ENCODE measurements at regions not wholly inside any gene's neighbourhood (a gene's known extent, or its start where the extent isn't known, plus 50 kb on each side); places are given as distances from the start of the nearest gene placed in this dataset.

DNA sequence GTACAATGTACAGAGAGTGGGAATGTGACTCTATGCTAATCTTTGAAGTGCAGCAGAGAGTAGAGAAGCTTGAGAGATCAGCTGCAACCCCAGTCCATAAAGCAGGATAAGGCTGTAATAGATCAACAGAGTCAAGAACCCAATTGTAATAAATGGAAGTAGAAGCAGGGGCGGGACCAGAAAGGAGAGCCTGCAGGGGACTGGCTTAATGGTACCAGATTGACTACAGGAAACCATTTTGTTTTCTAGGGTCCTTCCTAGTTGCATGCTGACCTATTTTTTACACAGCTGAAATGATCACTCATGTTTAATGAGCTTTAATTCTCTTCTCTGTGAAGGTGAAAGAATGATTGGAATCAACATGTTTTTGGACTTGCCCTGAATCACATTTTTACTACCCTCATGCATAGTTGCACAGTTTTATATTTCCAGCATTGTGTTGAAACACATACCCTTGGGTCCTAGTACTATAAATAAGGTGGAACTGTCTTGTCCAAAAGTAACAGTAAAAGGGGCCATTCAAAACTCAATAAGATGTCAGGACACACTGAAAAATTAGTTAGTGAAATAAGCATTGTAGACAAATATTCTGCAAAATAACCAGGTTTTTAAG is 69.8 kb downstream of the GPR88 start:
- peaks cover 4% of the 10 kb centered on the region for H3K9me3 Mint-ChIP-seq (ENCODE audit: low read depth)
- peaks cover 35% of the 10 kb centered on the region for H3K4me1 Mint-ChIP-seq (ENCODE audit: low read depth)
- DNase-seq (ENCODE audit: low spot score): no peak
- H3K27ac Mint-ChIP-seq (ENCODE audit: unreplicated experiment): no peak overlapping the region
- H3K27me3 Mint-ChIP-seq (ENCODE audit: low read depth): no peaks in the 10 kb centered on the region
- peaks cover 2% of the 10 kb centered on the region for H3K36me3 Mint-ChIP-seq (ENCODE audit: low read depth)
- TF ChIP-seq, protein P1, sequence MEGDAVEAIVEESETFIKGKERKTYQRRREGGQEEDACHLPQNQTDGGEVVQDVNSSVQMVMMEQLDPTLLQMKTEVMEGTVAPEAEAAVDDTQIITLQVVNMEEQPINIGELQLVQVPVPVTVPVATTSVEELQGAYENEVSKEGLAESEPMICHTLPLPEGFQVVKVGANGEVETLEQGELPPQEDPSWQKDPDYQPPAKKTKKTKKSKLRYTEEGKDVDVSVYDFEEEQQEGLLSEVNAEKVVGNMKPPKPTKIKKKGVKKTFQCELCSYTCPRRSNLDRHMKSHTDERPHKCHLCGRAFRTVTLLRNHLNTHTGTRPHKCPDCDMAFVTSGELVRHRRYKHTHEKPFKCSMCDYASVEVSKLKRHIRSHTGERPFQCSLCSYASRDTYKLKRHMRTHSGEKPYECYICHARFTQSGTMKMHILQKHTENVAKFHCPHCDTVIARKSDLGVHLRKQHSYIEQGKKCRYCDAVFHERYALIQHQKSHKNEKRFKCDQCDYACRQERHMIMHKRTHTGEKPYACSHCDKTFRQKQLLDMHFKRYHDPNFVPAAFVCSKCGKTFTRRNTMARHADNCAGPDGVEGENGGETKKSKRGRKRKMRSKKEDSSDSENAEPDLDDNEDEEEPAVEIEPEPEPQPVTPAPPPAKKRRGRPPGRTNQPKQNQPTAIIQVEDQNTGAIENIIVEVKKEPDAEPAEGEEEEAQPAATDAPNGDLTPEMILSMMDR (IDR thresholded peaks at IDR 0.05): no peak
- no peak overlapping the region for H3K4me3 Mint-ChIP-seq (ENCODE audit: unreplicated experiment)

DNA sequence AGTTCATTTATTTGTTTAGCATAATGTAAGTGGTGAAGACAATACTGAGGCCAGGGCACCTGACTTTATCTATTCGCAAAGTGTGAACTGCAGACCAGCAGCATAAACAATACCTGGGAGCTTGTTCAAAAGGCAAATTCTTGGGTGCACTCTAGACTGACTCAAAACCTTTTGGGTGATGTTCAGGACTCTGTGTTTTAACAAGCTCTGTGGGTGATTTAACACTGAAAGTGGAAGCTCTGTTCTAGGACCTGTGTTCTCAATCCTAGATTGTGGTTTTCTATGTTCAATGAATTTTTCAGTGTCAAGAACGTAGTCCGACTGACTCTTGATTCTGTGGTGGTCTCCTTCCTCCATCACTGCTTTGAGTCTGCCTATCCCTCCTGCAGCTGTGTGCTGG is 71.9 kb downstream of the GPR88 start:
- Mint-ChIP-seq H3K27ac (ENCODE audit: unreplicated experiment) (no peak overlapping the region), H3K4me1 (ENCODE audit: low read depth) (peaks cover 36% of the 10 kb centered on the region), H3K9me3 (ENCODE audit: low read depth) (no peaks in the 10 kb centered on the region), H3K36me3 (ENCODE audit: low read depth) (no peaks in the 10 kb centered on the region), H3K27me3 (ENCODE audit: low read depth) (no peaks in the 10 kb centered on the region), H3K4me3 (ENCODE audit: unreplicated experiment) (no peak overlapping the region)
- TF ChIP-seq, protein P1 (IDR thresholded peaks at IDR 0.05): no peak
- no peak for DNase-seq (ENCODE audit: low spot score)

DNA sequence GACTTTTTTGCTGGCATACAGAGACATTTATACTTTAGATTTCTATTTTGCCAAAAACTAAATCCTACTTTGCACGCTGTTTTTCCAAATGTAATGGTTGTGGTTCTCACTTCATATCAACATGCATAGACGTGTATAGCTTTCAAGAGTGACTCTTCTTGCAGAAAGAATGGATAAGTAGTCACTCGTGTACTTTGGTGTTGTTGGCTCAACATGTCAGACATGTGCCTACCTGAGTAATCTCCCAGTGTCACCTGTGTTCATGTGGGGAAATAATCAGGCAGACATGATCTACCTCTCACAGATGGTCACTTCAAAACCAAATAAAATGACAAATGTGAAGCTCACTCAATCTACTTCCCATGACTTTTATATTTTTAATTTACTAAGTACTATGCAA is 73.1 kb downstream of the GPR88 start:
- TF ChIP-seq, protein P1 (IDR thresholded peaks at IDR 0.05): no peak
- no peak overlapping the region for H3K4me3 Mint-ChIP-seq (ENCODE audit: unreplicated experiment)
- H3K36me3 Mint-ChIP-seq (ENCODE audit: low read depth): no peaks in the 10 kb centered on the region
- H3K9me3 Mint-ChIP-seq (ENCODE audit: low read depth): no peaks in the 10 kb centered on the region
- H3K27me3 Mint-ChIP-seq (ENCODE audit: low read depth): no peaks in the 10 kb centered on the region
- H3K4me1 Mint-ChIP-seq (ENCODE audit: low read depth): peaks cover 37% of the 10 kb centered on the region
- DNase-seq (ENCODE audit: low spot score): no peak
- no peak overlapping the region for H3K27ac Mint-ChIP-seq (ENCODE audit: unreplicated experiment)

DNA sequence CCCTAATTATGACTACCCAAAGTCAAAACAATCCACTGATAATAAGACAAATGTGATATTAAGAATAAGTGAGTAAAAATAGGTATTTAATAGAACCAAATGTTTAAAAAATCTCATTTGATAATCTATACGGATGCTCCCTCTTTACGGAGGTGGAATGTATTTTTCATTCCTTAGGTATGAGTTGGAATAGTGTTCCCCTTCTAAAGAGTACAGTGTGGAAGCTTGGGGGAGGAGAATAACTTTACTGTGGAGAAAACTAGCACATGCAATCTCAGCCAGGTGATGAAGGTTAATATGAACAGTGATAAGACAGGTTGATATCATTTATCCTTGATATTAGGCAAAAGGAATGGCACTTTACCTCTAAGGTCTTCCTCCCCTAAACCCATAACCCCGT is 74.6 kb downstream of the GPR88 start:
- Mint-ChIP-seq H3K27me3 (ENCODE audit: low read depth) (no peaks in the 10 kb centered on the region), H3K4me3 (ENCODE audit: unreplicated experiment) (no peak overlapping the region), H3K4me1 (ENCODE audit: low read depth) (peaks cover 31% of the 10 kb centered on the region), H3K27ac (ENCODE audit: unreplicated experiment) (no peak overlapping the region), H3K9me3 (ENCODE audit: low read depth) (no peaks in the 10 kb centered on the region), H3K36me3 (ENCODE audit: low read depth) (no peaks in the 10 kb centered on the region)
- DNase-seq (ENCODE audit: low spot score): no peak
- TF ChIP-seq, protein P1 (IDR thresholded peaks at IDR 0.05): no peak

DNA sequence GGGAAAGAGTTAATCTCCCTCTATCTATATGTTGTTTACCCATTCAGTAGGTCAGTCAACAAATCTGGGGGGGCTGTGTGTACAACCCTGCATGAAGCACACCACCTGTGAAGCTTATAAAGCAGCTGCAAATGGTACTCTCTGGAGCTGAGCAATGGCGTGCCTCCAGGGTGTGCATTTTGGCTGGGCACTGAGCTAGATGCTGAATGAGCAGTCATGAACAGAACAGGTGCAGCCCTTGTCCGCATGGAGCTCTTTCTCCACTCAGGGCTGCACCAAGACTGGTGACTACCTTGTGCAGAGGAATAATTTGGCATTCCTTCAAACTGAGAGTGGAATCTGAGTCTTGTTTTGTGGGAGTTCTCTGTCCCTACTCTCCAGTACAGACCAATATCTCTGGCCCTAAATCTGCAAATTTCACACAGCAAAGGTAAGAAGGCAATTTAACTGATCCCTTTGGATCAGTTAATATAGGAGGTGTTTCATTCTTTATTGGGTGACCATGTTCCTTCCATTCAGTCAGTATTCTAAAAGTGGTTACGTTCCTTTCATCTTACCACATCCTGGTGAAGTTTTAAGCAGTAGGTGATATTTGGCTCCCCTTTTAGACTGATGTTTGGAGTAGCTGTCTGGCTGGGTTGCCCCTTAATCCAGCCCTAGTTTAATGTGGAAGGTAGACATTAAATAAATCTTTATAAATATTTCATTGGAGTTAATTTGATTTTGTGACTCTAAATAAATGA is 76.0 kb downstream of the GPR88 start:
- no peak for DNase-seq (ENCODE audit: low spot score)
- Mint-ChIP-seq H3K9me3 (ENCODE audit: low read depth) (peaks cover 3% of the 10 kb centered on the region), H3K4me1 (ENCODE audit: low read depth) (peaks cover 21% of the 10 kb centered on the region), H3K4me3 (ENCODE audit: unreplicated experiment) (no peak overlapping the region), H3K36me3 (ENCODE audit: low read depth) (no peaks in the 10 kb centered on the region), H3K27ac (ENCODE audit: unreplicated experiment) (no peak overlapping the region), H3K27me3 (ENCODE audit: low read depth) (no peaks in the 10 kb centered on the region)
- TF ChIP-seq, protein P1 (IDR thresholded peaks at IDR 0.05): no peak

All from chondrocyte (in vitro differentiated cells).